BLaER1 (cell line): ENCODE measurements at regions not wholly inside any gene's neighbourhood (a gene's known extent, or its start where the extent isn't known, plus 50 kb on each side); places are given as distances from the start of the nearest gene placed in this dataset.

ENCODE experiments used
- H3K27ac ChIP-seq: shearing (Covaris generic); formaldehyde crosslinking; 2 replicates; pipeline ENCODE4 v1.8.1; 2022
- H3K27me3 ChIP-seq: shearing (Covaris generic); formaldehyde crosslinking; 2 replicates; pipeline ENCODE4 v1.8.1; 2022
- H3K36me3 ChIP-seq: shearing (Covaris generic); formaldehyde crosslinking; 2 replicates; pipeline ENCODE4 v1.8.1; 2022
- H3K4me1 ChIP-seq: shearing (Covaris generic); formaldehyde crosslinking; 2 replicates; pipeline ENCODE4 v1.8.1; 2022
- H3K4me2 ChIP-seq: shearing (Covaris generic); formaldehyde crosslinking; 2 replicates; pipeline ENCODE4 v1.8.1; 2022
- H3K4me3 ChIP-seq: shearing (Covaris generic); formaldehyde crosslinking; 2 replicates; pipeline ENCODE4 v1.8.1; 2022
- H3K9ac ChIP-seq: shearing (Covaris generic); formaldehyde crosslinking; 2 replicates; pipeline ENCODE4 v1.8.1; 2022
- H3K9me3 ChIP-seq: shearing (Covaris generic); formaldehyde crosslinking; 2 replicates; pipeline ENCODE4 v1.8.1; 2022
- H4K20me1 ChIP-seq: shearing (Covaris generic); formaldehyde crosslinking; 2 replicates; pipeline ENCODE4 v1.8.1; 2022
- Cebpa-rat ChIP-seq: shearing (Covaris generic); IDR thresholded peaks from 2 replicates; pipeline ENCODE4 v1.8.1; 2022

- Histone ChIP-seq H3K36me3 (no peaks in the 10 kb centered on the region), H3K9ac (no peak overlapping the region), H3K4me2 (no peak overlapping the region), H3K27ac (no peak overlapping the region), H3K4me1 (no peaks in the 10 kb centered on the region), H3K27me3 (no peaks in the 10 kb centered on the region), H4K20me1 (no peaks in the 10 kb centered on the region), H3K9me3 (no peaks in the 10 kb centered on the region), H3K4me3 (no peak overlapping the region)
- TF ChIP-seq Cebpa-rat: no peak
Observed at GRCh38 chr1:191674626-191675179, 483.6 kb upstream of the RGS18 start.

- H3K4me1 ChIP-seq: no peaks in the 10 kb centered on the region
- no peak overlapping the region for H3K9ac ChIP-seq
- no peaks in the 10 kb centered on the region for H3K9me3 ChIP-seq
- no peaks in the 10 kb centered on the region for H3K27me3 ChIP-seq
- TF ChIP-seq Cebpa-rat: no peak
- no peak overlapping the region for H3K4me3 ChIP-seq
- H4K20me1 ChIP-seq: no peaks in the 10 kb centered on the region
- H3K36me3 ChIP-seq: no peaks in the 10 kb centered on the region
- no peak overlapping the region for H3K4me2 ChIP-seq
- no peak overlapping the region for H3K27ac ChIP-seq
Observed at GRCh38 chr1:191675856-191676783, 482.1 kb upstream of the RGS18 start.

DNA sequence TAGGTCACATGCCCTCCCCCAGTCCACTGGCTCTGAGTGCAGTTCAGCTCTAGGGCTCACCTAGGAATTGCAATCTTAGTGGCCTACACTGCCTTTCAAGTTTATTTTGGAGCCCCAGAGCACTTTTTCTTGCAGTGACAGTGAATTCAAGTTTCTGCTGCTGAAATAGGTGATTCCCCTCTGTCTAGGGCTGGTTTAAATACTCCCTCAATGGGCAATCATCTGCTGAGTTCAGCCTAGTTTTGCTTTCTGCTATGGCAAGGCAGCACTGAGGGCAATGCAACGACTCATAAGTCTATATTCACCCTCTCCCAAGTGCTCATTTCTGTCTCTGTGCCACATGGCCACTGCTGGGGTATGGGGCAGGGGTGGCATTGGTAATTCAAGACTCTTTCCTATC lies 472.6 kb upstream of the RGS18 start:
- Histone ChIP-seq H3K36me3 (no peaks in the 10 kb centered on the region), H3K4me2 (no peak overlapping the region), H3K4me3 (no peak overlapping the region), H3K27me3 (no peaks in the 10 kb centered on the region), H3K27ac (no peak overlapping the region), H3K9ac (no peak overlapping the region), H3K4me1 (no peaks in the 10 kb centered on the region), H4K20me1 (no peaks in the 10 kb centered on the region), H3K9me3 (no peaks in the 10 kb centered on the region)
- TF ChIP-seq Cebpa-rat: no peak

DNA sequence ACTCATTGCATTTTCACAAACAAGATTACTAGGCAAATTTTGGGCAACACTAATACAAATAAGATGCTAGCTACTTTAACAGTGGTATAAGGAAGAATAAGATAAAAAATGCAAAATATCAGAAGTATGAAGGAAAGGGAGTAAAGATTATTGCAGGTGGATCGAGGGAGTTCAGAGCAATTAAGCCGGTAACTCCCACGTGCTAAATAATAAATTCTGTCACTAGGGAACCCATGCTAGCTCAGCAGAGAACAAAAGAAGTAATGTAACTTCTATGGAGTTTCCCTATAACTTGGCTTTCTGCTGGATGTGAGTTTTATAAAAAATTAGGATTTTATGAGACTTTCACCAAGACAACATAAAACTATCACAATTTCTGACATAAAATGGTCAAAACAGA lies 470.5 kb upstream of the RGS18 start:
- no peak overlapping the region for H3K4me2 ChIP-seq
- no peak for TF ChIP-seq Cebpa-rat
- H3K9ac ChIP-seq: no peak overlapping the region
- no peak overlapping the region for H3K4me3 ChIP-seq
- H3K27me3 ChIP-seq: no peaks in the 10 kb centered on the region
- H4K20me1 ChIP-seq: no peaks in the 10 kb centered on the region
- no peak overlapping the region for H3K27ac ChIP-seq
- no peaks in the 10 kb centered on the region for H3K9me3 ChIP-seq
- H3K36me3 ChIP-seq: no peaks in the 10 kb centered on the region
- no peaks in the 10 kb centered on the region for H3K4me1 ChIP-seq

GRCh38 chr1:191690931-191691330 lies 467.3 kb upstream of the RGS18 start:
- Histone ChIP-seq H3K27me3 (no peaks in the 10 kb centered on the region), H3K36me3 (no peaks in the 10 kb centered on the region), H3K27ac (no peak overlapping the region), H3K4me1 (peaks cover 8% of the 10 kb centered on the region), H3K4me2 (no peak overlapping the region), H4K20me1 (no peaks in the 10 kb centered on the region), H3K4me3 (no peak overlapping the region), H3K9me3 (peaks cover 5% of the 10 kb centered on the region; the same call in 1 of the 2 replicates), H3K9ac (no peak overlapping the region)
- no peak for TF ChIP-seq Cebpa-rat

GRCh38 chr1:191693797-191694196 lies 464.5 kb upstream of the RGS18 start:
- peaks cover 5% of the 10 kb centered on the region; the same call in 1 of the 2 replicates for H3K9me3 ChIP-seq
- no peaks in the 10 kb centered on the region for H4K20me1 ChIP-seq
- no peak overlapping the region for H3K9ac ChIP-seq
- H3K4me2 ChIP-seq: no peak overlapping the region
- H3K36me3 ChIP-seq: no peaks in the 10 kb centered on the region
- peaks cover 15% of the 10 kb centered on the region for H3K4me1 ChIP-seq
- TF ChIP-seq Cebpa-rat: no peak
- no peaks in the 10 kb centered on the region for H3K27me3 ChIP-seq
- H3K27ac ChIP-seq: no peak overlapping the region
- no peak overlapping the region for H3K4me3 ChIP-seq

- Histone ChIP-seq H3K9me3 (peaks cover 5% of the 10 kb centered on the region; the same call in 1 of the 2 replicates), H3K4me3 (no peak overlapping the region), H3K27ac (peak overlapping the region; percentile 48; the same call in 1 of the 2 replicates), H3K27me3 (no peaks in the 10 kb centered on the region), H3K36me3 (no peaks in the 10 kb centered on the region), H3K9ac (no peak overlapping the region), H4K20me1 (no peaks in the 10 kb centered on the region), H3K4me2 (peak overlapping the region; percentile 55), H3K4me1 (peaks cover 15% of the 10 kb centered on the region)
- TF ChIP-seq Cebpa-rat: no peak
Observed at GRCh38 chr1:191695865-191696264, 462.4 kb upstream of the RGS18 start.

DNA sequence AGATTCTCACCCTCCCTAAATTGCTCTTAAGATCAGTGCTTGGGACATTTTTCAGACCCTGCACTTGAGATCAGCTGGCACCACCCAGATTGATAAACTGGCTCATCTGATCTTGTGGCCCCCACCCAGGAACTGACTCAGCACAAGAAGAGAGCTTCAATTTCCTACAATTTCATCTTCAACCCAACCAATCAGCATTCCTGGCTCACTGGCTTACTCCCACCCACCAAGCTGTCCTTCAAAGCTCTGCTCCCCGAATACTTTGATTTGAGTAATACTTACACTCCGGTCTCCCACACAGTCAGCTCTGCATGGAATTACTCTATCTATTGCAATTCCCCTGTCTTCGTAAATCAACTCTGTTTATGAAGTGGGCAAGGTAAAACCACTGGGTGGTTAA lies 461.9 kb upstream of the RGS18 start:
- no peaks in the 10 kb centered on the region for H3K27me3 ChIP-seq
- peak overlapping the region; percentile 48; the same call in 1 of the 2 replicates for H3K27ac ChIP-seq

DNA sequence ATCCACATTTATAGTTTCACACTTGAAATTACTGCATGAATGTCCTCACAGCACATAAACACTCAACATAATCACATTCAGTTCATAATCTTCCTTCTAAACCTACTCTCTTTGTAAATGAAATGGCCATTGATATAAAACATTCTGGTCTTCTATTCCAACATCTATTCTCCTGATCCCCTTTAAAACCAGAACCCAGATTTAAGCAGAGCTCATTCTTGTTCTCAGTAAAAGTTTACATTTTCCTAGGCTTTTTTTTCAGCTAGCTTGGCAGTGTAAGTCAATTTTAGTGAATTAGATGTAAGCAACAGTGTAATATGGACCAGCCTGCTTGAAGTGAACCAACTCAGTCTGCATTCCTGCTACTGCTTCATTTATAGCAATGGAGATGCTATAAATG lies 460.7 kb upstream of the RGS18 start:
- Histone ChIP-seq H3K9ac (no peak overlapping the region), H3K27me3 (no peaks in the 10 kb centered on the region), H3K4me2 (no peak overlapping the region), H3K36me3 (no peaks in the 10 kb centered on the region), H4K20me1 (no peaks in the 10 kb centered on the region), H3K27ac (no peak overlapping the region), H3K9me3 (peaks cover 5% of the 10 kb centered on the region; the same call in 1 of the 2 replicates), H3K4me1 (peaks cover 15% of the 10 kb centered on the region), H3K4me3 (no peak overlapping the region)
- TF ChIP-seq Cebpa-rat: no peak

More for the DNA sequence above, 461.9 kb upstream of the RGS18 start:
- Histone ChIP-seq H4K20me1 (no peaks in the 10 kb centered on the region), H3K4me2 (peak overlapping the region; percentile 55), H3K9ac (no peak overlapping the region), H3K9me3 (peaks cover 5% of the 10 kb centered on the region; the same call in 1 of the 2 replicates), H3K4me3 (no peak overlapping the region), H3K4me1 (peaks cover 15% of the 10 kb centered on the region), H3K36me3 (no peaks in the 10 kb centered on the region)
- TF ChIP-seq Cebpa-rat: no peak

GRCh38 chr1:191698246-191698645 lies 460.0 kb upstream of the RGS18 start:
- Histone ChIP-seq H3K9ac (no peak overlapping the region), H3K4me1 (peaks cover 15% of the 10 kb centered on the region), H3K27me3 (no peaks in the 10 kb centered on the region), H3K9me3 (peaks cover 5% of the 10 kb centered on the region; the same call in 1 of the 2 replicates), H3K27ac (no peak overlapping the region), H4K20me1 (no peaks in the 10 kb centered on the region), H3K36me3 (no peaks in the 10 kb centered on the region), H3K4me2 (no peak overlapping the region), H3K4me3 (no peak overlapping the region)
- no peak for TF ChIP-seq Cebpa-rat
